ENCODE measurements at regions not wholly inside any gene's neighbourhood (a gene's known extent, or its start where the extent isn't known, plus 50 kb on each side); places are given as distances from the start of the nearest gene placed in this dataset.

GRCh38 chr1:103341377-103341880 is 184.1 kb upstream of the RNPC3 start:
- POLR2A ChIA-PET, result no interaction called here
- peaks cover 0 to 1% (median 0%) of the 10 kb centered on the region in 3 donors for H3K9me3 ChIP-seq (ENCODE audit: control extremely low read depth in 1 of 3, control insufficient read depth in 2 of 3, insufficient read depth in 1 of 3, low read length in 2 of 3)

DNA sequence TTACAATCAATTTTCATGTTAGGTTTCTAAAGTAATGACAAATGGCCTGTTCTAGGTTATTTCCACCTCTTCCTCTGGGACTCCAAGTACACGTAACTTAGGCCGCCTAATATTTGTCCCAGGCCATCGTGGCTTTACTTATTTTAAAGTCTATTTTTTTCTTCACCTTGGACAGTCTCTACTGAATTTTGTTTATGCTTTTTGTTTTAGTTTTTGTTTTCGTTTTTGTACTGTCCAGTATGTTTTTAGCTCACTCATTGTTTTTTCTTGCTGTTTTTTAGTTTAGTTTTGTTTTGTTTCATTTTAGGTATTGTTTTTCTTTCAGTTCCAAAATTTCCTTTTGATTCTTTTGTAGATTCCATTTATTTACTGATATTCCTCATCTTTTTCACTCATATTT is 187.7 kb upstream of the RNPC3 start:
- Mint-ChIP-seq H3K4me3 (no peak overlapping the region), H3K4me1 (no peaks in the 10 kb centered on the region), H3K9me3 (ENCODE audit: insufficient read depth) (peaks cover 2% of the 10 kb centered on the region), H3K27ac (no peak overlapping the region), H3K27me3 (no peaks in the 10 kb centered on the region)
- POLR2A ChIA-PET, result no interaction called here
- Histone ChIP-seq H3K9ac (ENCODE audit: low read length) (no peak overlapping the region), H3K36me3 (replicated peaks in 1 of 2; ENCODE audit: control extremely low read depth in 1 of 2, control insufficient read depth in 1 of 2, extremely low read depth in 1 of 2, insufficient read depth in 2 of 2, low read length in 1 of 2) (no peaks in the 10 kb centered on the region), H3K4me3 (ENCODE audit: control extremely low read depth in 1 of 5, extremely low read depth in 1 of 5, insufficient read depth in 1 of 5, low read depth in 2 of 5, low read length in 4 of 5) (no peak overlapping the region), H3K27ac (ENCODE audit: low read length in 2 of 2) (no peak overlapping the region), H3K79me2 (ENCODE audit: control insufficient read depth, insufficient read depth, low read length) (no peaks in the 10 kb centered on the region), H2AFZ (ENCODE audit: insufficient read depth, low read depth, low read length, poor library complexity, severe bottlenecking) (no peak overlapping the region), H4K20me1 (ENCODE audit: control insufficient read depth, insufficient read depth, low read length, poor library complexity, severe bottlenecking) (no peaks in the 10 kb centered on the region), H3K4me2 (replicated peaks; ENCODE audit: low read depth, low read length, poor library complexity, severe bottlenecking) (no peak overlapping the region), H3K27me3 (replicated peaks in 1 of 4; ENCODE audit: control extremely low read depth in 1 of 4, control insufficient read depth in 3 of 4, insufficient read depth in 4 of 4, low read length in 3 of 4) (no peaks in the 10 kb centered on the region), H3K4me1 (ENCODE audit: control insufficient read depth in 2 of 2, insufficient read depth in 2 of 2, low read length in 2 of 2) (no peaks in the 10 kb centered on the region), H3K9me3 (ENCODE audit: control extremely low read depth in 1 of 3, control insufficient read depth in 2 of 3, insufficient read depth in 1 of 3, low read length in 2 of 3) (peaks cover 0 to 1% (median 0%) of the 10 kb centered on the region in 3 donors)
- ATAC-seq (ENCODE audit: low read depth) (no peak), DNase-seq (no peak)
- intact Hi-C loops (cut with micrococcal nuclease), result no loop called here
- CTCF ChIA-PET, result no interaction called here
- no peak for TF ChIP-seq EZH2 (IDR thresholded peaks at IDR 0.05; ENCODE audit: borderline replicate concordance, insufficient read depth, low read depth, low read length, poor library complexity, severe bottlenecking)
- TF ChIP-seq, protein P1, sequence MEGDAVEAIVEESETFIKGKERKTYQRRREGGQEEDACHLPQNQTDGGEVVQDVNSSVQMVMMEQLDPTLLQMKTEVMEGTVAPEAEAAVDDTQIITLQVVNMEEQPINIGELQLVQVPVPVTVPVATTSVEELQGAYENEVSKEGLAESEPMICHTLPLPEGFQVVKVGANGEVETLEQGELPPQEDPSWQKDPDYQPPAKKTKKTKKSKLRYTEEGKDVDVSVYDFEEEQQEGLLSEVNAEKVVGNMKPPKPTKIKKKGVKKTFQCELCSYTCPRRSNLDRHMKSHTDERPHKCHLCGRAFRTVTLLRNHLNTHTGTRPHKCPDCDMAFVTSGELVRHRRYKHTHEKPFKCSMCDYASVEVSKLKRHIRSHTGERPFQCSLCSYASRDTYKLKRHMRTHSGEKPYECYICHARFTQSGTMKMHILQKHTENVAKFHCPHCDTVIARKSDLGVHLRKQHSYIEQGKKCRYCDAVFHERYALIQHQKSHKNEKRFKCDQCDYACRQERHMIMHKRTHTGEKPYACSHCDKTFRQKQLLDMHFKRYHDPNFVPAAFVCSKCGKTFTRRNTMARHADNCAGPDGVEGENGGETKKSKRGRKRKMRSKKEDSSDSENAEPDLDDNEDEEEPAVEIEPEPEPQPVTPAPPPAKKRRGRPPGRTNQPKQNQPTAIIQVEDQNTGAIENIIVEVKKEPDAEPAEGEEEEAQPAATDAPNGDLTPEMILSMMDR (IDR thresholded peaks at IDR 0.05), result no peak
- no CpG with 5 or more reads among the region's 4 CpGs for WGBS (ENCODE audit: insufficient coverage)

More at GRCh38 chr1:103341377-103341880, 184.1 kb upstream of the RNPC3 start:
- CTCF ChIA-PET, result no interaction called here
- H3K27ac Mint-ChIP-seq, result no peak overlapping the region
- DNase-seq, result no peak
- H3K4me1 ChIP-seq (ENCODE audit: control insufficient read depth in 2 of 2, insufficient read depth in 2 of 2, low read length in 2 of 2), result no peaks in the 10 kb centered on the region
- H3K9ac ChIP-seq (ENCODE audit: low read length), result no peak overlapping the region
- no CpG with 5 or more reads among the region's 2 CpGs for WGBS (ENCODE audit: insufficient coverage)
- no peaks in the 10 kb centered on the region for H3K36me3 ChIP-seq (replicated peaks in 1 of 2; ENCODE audit: control extremely low read depth in 1 of 2, control insufficient read depth in 1 of 2, extremely low read depth in 1 of 2, insufficient read depth in 2 of 2, low read length in 1 of 2)
- H3K4me2 ChIP-seq (replicated peaks; ENCODE audit: low read depth, low read length, poor library complexity, severe bottlenecking), result no peak overlapping the region
- no peak overlapping the region for H3K4me3 Mint-ChIP-seq
- H4K20me1 ChIP-seq (ENCODE audit: control insufficient read depth, insufficient read depth, low read length, poor library complexity, severe bottlenecking), result no peaks in the 10 kb centered on the region
- no peaks in the 10 kb centered on the region for H3K4me1 Mint-ChIP-seq
- TF ChIP-seq, protein P1 (IDR thresholded peaks at IDR 0.05), result no peak
- no peak for TF ChIP-seq EZH2 (IDR thresholded peaks at IDR 0.05; ENCODE audit: borderline replicate concordance, insufficient read depth, low read depth, low read length, poor library complexity, severe bottlenecking)
- no peak overlapping the region for H2AFZ ChIP-seq (ENCODE audit: insufficient read depth, low read depth, low read length, poor library complexity, severe bottlenecking)
- H3K27ac ChIP-seq (ENCODE audit: low read length in 2 of 2), result no peak overlapping the region
- no peaks in the 10 kb centered on the region for H3K27me3 ChIP-seq (replicated peaks in 1 of 4; ENCODE audit: control extremely low read depth in 1 of 4, control insufficient read depth in 3 of 4, insufficient read depth in 4 of 4, low read length in 3 of 4)
- no peaks in the 10 kb centered on the region for H3K79me2 ChIP-seq (ENCODE audit: control insufficient read depth, insufficient read depth, low read length)
- peaks cover 2% of the 10 kb centered on the region for H3K9me3 Mint-ChIP-seq (ENCODE audit: insufficient read depth)
- ATAC-seq (ENCODE audit: low read depth), result no peak
- H3K27me3 Mint-ChIP-seq, result no peaks in the 10 kb centered on the region
- H3K4me3 ChIP-seq (ENCODE audit: control extremely low read depth in 1 of 5, extremely low read depth in 1 of 5, insufficient read depth in 1 of 5, low read depth in 2 of 5, low read length in 4 of 5), result no peak overlapping the region
- intact Hi-C loops (cut with micrococcal nuclease), result no loop called here

All from B cell (primary cell).